ENCODE measurements at regions not wholly inside any gene's neighbourhood (a gene's known extent, or its start where the extent isn't known, plus 50 kb on each side); places are given as distances from the start of the nearest gene placed in this dataset.
"Not testable (repeated sequence)": the region's sequence is repeated elsewhere in the genome, so short reads cannot be mapped to it uniquely, and the experiment has no call there.

GRCh38 chr5:82956600-82956999, 120.6 kb downstream of the TMEM167A start:
- no peak for DNase-seq (ENCODE audit: low read depth, low spot score)

GRCh38 chr5:82952326-82952725, 124.9 kb downstream of the TMEM167A start:
- DNase-seq (ENCODE audit: low read depth, low spot score) = no peak

- DNase-seq (ENCODE audit: low read depth, low spot score) = not testable (repeated sequence)
Observed at GRCh38 chr5:82944267-82944666, 132.9 kb downstream of the TMEM167A start.

GRCh38 chr5:82942083-82942881, 134.9 kb downstream of the TMEM167A start:
- no peak for DNase-seq (ENCODE audit: low read depth, low spot score)

GRCh38 chr5:82938901-82939725, 138.1 kb downstream of the TMEM167A start:
- DNase-seq (ENCODE audit: low read depth, low spot score) = peak; percentile 18

- not testable (repeated sequence) for DNase-seq (ENCODE audit: low read depth, low spot score)
Observed at GRCh38 chr5:82932473-82933220, 144.5 kb downstream of the TMEM167A start.

- DNase-seq (ENCODE audit: low read depth, low spot score) = no peak
Observed at GRCh38 chr5:82931110-82931509, 146.1 kb downstream of the TMEM167A start.

GRCh38 chr5:82925061-82925411, 152.2 kb downstream of the TMEM167A start:
- DNase-seq (ENCODE audit: low read depth, low spot score) = no peak

GRCh38 chr5:82924226-82925060, 152.8 kb downstream of the TMEM167A start:
- no peak for DNase-seq (ENCODE audit: low read depth, low spot score)

GRCh38 chr5:82922086-82922734, 155.0 kb downstream of the TMEM167A start:
- DNase-seq (ENCODE audit: low read depth, low spot score) = no peak

GRCh38 chr5:82918311-82919031, 158.7 kb downstream of the TMEM167A start:
- no peak for DNase-seq (ENCODE audit: low read depth, low spot score)

GRCh38 chr5:82917584-82917983, 159.6 kb downstream of the TMEM167A start:
- no peak for DNase-seq (ENCODE audit: low read depth, low spot score)

- no peak for DNase-seq (ENCODE audit: low read depth, low spot score)
Observed at GRCh38 chr5:82913971-82914370, 163.2 kb downstream of the TMEM167A start.

- no peak for DNase-seq (ENCODE audit: low read depth, low spot score)
Observed at GRCh38 chr5:82912462-82912861, 164.7 kb downstream of the TMEM167A start.

GRCh38 chr5:82911910-82912309, 165.3 kb downstream of the TMEM167A start:
- no peak for DNase-seq (ENCODE audit: low read depth, low spot score)

GRCh38 chr5:82910905-82911304, 166.3 kb downstream of the TMEM167A start:
- no peak for DNase-seq (ENCODE audit: low read depth, low spot score)

GRCh38 chr5:82910491-82910890, 166.7 kb downstream of the TMEM167A start:
- no peak for DNase-seq (ENCODE audit: low read depth, low spot score)

- DNase-seq (ENCODE audit: low read depth, low spot score) = no peak
Observed at GRCh38 chr5:82909771-82910170, 167.4 kb downstream of the TMEM167A start.

GRCh38 chr5:82905986-82906385, 171.2 kb downstream of the TMEM167A start:
- no peak for DNase-seq (ENCODE audit: low read depth, low spot score)

- DNase-seq (ENCODE audit: low read depth, low spot score) = no peak
Observed at GRCh38 chr5:82901281-82901888, 175.8 kb downstream of the TMEM167A start.
